HG03432 (cell line): ENCODE measurements at regions not wholly inside any gene's neighbourhood (a gene's known extent, or its start where the extent isn't known, plus 50 kb on each side); places are given as distances from the start of the nearest gene placed in this dataset.

ENCODE experiments used
- ATAC-seq: cut with Tn5 transposase; IDR thresholded peaks from one replicate; pipeline ENCODE4 v1.9.1; 2021; ENCODE audit warnings: mild to moderate bottlenecking, moderate library complexity; ENCODE audit not compliant: unreplicated experiment

DNA sequence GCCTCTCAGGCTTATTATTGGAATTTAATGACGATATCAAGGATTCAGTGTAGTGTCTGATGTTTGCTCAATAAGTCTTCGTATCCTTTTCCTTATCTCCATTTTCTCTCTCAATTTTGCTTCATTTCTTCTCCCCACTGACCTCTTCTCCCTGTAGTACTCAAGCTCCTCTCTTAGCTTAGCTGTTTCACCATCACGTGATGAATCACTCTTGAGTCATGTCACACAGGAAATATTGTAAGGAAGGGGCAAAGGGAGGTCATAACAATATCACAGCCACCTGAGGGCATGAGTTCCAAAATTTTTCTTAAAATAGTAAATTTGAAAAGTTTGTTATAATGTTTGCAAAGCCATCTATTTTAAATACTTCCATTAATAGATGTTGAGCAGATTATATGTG is 392.2 kb upstream of the MARCKS start:
- no peak for ATAC-seq

DNA sequence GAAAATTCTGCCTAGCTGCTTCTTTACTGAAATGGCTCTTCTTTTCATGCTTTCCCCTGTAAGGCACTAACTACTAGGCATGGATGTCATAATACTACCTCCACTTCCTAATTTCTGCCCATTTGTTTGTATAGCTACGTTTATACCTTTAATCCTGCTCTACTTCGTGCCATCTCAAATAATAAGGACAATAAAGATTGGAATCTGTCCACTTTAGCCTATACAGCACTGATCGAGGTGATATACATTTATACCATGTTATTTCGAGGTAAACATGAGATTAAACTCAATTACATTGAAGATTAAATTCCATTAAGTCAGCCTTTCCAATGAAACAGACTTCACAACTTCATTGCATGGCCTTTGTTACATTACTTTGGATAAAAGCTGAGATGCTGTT is 390.6 kb upstream of the MARCKS start:
- ATAC-seq, result no peak

DNA sequence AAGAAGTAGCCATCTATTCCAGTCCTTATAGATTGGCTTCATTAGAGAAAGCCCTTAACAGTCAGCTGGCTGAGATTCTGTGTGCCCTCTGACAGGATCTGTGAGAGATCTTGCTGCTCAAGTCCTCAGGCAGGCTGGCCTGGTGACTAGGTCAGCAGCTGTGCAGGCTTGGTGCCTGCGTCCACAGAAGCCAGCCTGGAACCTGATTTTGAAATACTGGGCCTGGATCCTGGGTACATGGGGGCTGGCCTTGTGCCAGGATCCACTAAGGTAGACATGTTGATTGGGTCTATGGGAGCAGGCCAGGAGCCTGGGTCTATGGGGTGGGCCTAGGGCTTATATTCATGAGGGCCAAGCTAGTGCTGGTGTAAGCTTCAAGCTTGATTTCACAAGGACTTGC is 381.8 kb upstream of the MARCKS start:
- ATAC-seq, result no peak

DNA sequence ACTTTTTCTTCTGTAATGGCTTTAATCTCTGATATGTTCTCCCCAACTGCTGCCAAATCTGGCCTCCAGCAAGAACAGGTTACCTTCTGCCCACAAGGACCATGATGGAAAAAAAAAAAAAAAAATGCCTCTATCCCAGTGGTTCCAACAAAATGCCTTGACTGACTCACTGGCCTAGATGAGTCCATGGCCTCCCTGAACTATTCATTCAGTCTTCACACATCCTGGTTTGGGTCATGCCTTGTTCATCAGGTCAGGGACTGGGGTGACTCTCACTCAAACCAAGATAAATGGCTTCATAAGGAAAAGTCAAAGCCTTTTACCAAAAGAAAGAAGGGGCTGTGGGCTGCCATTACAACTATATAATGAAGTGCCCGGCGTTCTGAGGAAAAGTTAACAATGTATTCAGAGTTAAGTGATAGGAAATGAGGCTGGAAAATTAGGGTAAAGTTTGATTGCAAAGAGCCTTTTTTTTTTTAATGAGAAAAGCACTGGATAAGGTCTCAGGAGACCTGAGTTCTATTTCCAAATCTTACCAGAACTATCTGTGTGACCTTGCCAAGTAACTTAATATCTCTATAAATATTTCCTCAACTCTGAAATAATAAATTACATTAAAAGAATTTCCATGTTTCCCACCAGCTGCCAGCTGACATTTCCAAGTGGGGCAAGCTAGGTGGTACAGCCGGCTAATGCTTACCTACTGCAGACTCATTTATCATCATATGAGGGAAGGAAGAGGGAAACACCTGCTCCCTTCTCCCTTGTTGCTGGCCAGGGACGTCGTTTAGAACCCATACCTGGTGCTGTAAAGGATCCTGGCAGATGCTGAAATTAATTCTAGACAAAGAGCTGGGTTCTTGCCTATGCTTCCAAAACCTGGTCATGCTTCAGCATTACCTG is 380.0 kb upstream of the MARCKS start:
- ATAC-seq, result no peak

DNA sequence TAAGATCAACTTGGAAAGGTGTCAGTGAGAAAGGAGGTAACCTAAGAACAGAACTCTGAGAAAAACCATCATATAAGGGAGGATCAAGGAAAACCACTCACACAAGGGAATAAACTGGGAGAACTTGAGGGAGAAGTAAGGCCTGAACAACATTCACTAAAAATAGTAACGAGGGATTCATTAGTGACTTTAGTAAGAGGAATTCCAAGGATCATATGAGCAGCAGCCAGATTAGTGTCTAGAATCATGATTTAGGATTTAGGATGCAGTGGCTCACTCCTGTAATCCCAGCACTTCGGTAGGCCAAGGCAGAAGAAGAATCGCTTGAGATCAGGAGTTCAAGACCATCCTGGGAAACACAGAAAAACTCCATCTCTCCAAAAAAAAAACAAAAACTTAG is 376.5 kb upstream of the MARCKS start:
- ATAC-seq, result no peak

DNA sequence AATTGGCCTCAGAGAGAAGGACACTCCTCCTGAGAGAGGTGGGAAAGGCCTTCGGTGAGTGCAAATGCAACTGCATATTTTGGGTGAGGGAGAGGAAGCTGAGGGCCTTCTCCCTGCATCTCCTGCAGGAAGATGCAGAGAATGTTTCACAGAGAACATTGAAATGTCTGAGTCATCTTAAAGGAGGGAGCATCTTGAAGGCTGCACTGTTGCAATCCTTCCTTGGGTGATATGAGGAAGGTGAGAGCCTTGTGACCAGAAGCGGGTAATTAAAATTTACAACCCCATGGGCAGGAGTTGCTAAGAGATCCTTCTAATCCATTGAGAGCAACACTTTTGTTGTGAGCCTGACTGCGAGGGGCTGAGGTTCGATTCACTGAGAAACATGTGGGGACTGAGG is 375.7 kb upstream of the MARCKS start:
- ATAC-seq, result no peak

DNA sequence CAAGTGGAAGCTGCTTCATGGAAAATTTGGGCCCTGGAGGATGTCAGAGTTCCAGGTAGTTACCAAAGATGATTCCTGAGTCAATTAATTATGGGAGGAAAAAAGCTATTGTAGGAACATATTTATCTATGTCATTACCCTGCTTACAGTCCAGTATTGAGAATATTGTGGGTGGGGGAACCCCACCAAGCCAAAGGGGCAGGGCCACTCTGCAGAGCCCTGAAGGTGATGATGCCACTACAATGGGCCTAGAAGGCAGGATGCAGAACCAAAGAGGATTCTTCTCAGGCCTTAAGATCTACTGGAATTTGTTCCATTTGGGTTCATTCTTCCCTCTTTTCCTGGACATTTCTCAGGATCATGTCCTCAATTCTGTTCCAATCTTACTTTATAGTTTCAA is 375.2 kb upstream of the MARCKS start:
- no peak for ATAC-seq

DNA sequence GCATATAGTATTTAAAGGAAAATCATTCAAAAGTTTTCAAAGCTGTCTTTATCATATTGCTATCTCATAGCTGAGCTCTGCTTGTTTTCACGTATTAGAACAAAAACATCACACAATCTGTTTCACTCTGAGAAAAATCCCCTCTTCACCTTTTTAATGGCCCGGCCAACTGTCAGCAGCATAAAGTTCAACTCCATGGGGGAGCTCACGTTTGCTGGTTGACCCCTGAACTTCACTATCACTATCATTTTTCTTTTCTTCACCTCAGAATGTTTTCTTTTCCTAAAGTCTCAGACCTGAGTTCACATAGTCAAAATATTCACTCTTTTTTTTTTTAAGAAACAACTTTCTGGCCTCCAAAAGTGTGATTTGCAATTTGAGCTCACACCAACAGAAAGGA is 374.4 kb upstream of the MARCKS start:
- no peak for ATAC-seq

DNA sequence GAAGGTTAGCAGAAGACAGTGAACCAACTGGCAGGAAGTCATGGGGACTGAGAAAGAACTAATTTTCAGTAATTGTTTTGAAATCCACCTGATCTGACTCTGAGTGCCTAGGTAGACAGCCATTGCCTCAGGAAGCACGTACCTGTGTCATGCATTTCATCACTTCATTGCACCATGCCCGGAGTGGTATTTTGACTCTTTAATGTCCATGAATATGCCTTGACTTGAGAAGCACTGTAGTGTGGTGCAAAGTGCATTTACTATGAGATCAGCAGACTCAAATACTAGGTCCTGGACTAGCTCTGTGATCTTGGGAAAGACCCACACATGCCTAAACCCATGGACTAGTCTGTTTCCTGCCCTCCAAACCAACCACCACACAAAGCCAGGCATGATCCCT is 370.9 kb upstream of the MARCKS start:
- ATAC-seq, result no peak

DNA sequence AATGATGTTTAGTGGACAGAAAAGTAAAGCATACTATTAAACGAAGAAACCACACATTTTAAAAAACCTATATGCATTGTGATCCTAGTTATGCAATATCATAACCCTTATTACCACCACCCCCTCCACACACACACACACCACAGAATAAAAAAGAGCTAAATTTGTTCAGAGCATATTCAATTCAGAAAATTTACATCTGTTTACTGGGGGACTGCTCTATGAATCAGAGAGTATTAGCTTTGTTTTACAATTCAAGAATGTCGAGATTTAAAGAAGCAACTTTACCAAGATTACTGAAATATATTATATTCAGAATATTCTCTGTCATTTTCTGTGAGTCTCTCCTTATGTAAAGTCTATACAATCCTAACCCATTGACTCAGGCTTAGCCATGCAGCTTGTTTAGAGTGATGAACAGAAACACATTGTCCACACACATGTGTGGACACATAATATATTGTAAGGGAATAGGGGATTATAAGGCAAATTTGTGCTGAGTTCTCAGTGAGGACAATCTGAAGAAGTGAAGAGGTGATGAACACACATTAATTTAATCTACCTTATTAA is 369.6 kb upstream of the MARCKS start:
- ATAC-seq, result no peak

DNA sequence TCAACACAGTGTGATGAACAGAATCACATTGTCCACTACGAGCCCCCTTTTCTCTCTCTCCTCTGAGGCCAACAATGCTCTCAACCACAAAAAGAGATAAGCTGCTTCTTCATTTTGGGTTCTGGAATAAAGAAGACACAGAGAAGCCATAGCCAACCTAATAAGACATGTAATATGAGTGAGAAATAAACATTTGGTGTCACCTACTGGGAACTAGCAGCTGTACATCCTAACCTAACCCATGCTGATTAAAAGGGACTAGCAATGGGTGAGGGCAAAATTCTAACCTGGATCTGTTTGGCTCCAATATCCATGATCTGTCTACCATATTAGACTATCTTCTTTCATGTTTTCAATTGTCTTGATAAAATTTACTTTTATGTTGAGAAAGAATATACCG is 369.1 kb upstream of the MARCKS start:
- ATAC-seq, result no peak

DNA sequence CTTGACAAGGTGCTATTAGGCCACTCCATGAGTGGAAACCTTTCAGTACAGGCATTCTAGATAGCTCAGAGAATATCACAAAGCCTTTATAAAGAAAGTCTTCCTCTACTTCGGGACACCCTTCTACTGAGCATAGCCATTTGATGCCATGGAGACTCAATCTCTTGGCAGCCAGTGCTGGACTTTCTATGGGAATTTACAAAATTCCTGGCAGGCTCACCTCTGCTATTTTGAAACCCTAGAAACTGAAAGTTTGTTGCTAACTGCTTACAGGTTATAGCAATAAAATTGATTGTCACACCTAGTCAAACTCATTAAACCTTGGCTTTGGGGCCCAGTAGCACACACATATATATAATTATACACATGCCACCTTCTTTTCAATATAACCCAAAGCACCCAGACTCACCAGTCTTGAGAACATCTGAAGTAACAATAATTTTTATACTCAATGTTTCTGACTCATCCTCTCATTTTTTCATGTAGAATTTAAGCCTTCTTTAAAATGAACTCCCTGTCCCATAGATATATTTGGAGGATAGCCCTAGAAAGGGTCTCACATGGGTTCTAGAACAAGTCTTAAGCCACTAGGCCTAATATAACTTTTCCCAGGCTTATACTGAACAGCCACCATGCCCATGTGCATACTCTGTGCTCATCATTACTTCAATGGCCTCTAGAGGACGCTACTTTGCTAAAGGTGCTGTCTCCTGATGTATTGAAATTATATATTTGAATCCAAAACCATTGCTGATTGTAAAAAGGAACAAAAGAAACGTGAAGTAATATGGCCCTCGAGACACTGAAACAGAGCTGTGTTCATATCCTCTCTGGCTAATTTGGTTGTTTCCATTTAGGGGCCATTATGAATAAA is 368.1 kb upstream of the MARCKS start:
- ATAC-seq, result no peak

DNA sequence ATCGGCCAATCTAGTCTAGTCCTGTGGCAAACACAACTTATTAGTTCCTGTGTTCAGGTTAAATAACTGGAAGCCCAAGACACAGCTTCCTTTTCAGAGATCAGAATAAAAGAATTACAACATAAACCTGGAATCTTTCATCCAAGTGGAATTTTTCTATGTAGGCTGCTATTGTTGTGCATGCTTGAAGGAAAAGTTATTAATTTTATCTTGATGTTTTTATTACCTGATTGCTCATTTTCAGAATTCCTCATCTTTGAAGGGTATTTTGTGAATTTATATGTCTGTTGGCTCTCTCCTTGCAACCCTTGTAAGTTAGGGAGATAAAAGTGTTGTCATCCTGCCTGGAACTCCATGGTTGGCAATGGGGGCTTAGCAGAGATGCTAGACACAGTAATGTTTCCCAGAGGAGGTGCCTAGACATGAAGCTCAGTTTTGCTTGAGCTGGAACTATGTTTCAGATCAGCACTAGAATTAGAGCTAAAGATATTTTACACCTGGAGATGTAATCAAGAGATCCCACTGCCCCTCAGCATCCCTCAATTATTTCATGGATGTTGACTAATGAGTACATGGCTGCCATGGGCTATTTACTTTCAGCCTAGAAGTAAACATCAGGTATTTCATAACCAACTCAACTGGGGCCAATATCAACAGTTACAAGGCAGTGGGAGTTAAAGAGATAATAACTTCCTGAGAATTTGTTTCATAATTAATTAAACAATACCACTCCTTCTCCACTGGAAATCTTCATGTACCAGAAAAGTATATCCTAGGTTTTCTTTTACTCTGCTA is 367.0 kb upstream of the MARCKS start:
- ATAC-seq, result no peak

DNA sequence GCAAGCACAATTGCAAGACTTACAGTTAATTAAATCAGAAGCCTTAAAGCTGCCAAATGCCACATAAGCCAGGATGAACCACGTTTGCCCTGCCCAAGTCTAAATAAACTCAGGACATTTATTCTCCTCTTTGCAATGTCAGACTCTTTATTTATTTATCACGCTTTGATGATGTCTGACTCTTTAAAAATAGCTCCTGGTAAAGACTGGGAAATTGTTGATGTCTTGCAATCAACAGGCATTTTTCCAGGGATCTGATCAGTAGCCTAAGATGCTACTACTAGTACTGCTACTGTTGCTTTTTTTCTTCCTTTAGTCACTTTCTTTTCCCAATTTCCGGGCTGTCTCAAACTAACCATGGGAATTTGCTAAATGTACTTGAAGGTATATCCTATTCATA is 365.8 kb upstream of the MARCKS start:
- ATAC-seq, result no peak

DNA sequence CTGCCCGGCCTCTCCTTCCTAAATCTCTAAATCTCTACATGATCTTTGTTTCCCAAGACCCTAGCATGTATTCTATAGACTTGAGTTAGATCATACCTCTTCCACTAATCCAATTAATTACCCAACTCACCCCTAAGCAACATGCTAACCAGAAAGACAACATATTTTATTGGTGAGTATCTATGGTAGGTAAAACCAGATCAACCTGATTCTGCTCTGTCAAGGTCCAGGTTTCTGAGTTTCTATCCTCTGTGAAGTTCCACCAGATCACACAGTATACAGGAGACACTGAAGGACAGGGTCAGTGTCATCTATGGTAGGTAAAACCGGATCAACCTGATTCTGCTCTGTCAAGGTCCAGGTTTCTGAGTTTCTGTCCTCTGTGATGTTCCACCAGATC is 363.2 kb upstream of the MARCKS start:
- ATAC-seq, result no peak

DNA sequence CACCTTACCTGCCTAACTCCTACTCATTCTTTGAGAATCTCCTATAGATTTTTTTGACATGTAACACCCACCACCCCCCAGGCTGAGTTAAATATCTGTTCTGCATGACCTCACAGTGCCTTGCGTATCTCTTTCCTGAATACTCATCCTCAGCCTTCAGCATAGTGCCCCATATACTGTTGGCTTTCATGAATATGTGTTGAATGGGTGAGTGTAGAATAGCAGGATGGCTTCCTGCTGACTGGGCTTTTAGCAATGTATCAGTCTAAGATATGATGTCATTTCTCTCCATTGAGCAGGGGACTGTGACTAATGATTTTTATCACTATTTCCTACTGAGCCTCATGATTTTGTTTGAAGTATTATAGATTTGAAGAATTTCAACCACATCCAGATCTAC is 361.6 kb upstream of the MARCKS start:
- ATAC-seq, result no peak

DNA sequence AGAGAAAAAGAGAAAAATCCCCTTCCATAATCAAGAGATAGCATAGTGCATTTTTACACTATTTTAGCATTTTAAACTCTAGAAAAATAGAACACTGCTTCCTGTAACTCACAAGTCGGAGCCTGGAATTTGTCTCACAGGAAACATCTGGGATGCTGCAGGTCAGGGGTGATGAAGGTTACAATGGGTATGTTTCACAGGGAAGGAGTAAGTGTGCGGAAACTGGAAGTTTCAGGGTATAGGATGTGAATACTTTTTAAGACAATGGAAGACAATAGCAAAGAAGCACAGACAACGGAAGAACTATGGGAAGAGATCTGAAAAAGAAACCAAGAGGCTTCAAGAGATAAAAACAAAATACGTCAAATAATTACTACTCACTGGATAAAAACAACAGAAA is 361.0 kb upstream of the MARCKS start:
- no peak for ATAC-seq

DNA sequence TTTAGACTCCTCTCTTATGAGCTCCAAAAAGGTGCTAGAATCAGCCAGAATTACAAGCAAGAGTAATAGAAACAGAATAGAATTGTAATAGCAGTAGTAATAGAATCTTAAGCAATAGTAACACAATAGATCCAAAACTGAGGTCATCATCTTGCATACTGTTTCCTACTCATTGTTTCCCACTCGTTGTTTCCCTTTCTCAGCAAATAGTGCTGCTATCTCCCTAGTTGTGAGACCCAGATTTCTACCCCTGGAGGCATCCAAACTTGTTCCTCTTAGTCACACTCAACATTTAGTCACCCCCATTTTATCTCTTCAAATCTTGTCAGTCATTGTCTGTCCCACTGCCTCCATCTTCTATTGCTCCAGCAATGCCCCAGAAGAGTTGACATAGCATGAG is 356.9 kb upstream of the MARCKS start:
- no peak for ATAC-seq

DNA sequence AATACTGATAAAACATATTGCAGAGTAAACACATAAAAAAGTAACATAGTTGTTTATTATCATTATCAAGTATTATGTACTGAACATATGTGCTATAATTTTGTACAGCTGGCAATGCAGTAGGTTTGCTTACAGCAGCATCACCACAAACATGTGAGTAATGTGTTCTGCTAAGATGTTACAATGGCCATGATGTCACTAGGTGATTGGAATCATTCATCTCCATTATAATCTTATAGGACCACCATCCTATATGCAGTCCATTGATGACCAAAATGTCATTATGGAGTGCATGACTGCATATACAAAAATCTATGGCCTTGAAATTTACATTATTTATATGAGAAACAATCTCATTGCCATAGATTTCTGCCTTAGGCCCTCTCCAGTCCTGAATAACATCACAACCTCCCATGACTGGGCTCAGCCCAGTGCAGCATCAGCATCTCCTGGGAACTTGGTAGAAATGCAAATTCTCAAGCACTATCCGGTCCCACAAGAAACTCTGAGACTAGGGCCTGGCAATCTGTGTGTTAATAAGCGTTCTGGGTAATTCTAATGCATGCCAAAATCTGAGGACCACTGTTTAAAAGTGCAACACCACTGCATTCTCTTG is 352.0 kb upstream of the MARCKS start:
- ATAC-seq, result no peak

DNA sequence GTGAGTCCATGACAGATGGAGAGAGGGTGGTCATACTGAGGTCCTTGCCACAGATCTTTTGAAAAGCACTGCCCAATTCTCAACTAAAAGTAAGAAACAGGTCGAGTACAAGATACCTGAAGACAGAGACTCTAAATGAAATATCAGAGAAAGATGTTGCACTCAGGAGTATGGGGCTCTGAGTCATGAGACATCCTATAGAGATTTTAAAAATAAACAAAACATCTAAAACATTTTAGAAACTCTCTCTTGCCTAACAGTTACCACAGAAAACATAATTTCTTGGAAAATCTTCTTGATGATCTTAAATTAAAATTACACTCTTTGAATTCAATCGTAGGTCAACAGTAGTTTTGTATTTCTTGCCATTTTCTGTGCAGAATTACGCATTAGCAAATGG is 348.9 kb upstream of the MARCKS start:
- ATAC-seq, result no peak

DNA sequence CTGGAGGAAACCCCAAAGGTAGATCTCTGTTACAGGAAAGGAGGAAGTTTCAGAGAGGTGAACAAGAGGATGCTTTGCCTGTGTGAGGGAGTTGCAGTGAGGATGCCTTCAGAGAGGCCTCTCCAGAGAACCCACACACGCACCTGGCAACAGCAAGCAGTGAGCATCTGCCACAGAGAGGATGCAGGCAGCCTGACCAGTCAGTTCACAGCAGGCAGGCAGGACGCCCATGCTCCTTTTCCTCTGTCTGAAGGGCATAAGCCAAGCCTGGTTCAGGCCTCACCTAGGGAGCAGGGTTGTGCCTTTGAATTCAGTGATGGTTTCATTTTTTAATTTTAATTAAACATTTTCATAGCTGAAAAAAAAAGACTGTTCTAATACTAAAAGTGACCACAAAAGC is 346.0 kb upstream of the MARCKS start:
- ATAC-seq, result no peak
